Spleen (tissue), 7 donors: ENCODE measurements at regions not wholly inside any gene's neighbourhood (a gene's known extent, or its start where the extent isn't known, plus 50 kb on each side); places are given as distances from the start of the nearest gene placed in this dataset.

Experiments used
- CTCF ChIP-seq, 11 experiments: fragments of 200-600 bp in 7 of 11; fragments of 450-650 bp in 4 of 11; sonication (generic) in 4 of 11; IDR thresholded peaks in 8 of 11; conservative IDR thresholded peaks in 3 of 11; 1 replicate in 7 of 11; 2 replicates in 4 of 11; pipeline versions ENCODE4 v1.4.0 to v1.8.0; 2016 to 2021; ENCODE audit warnings: antibody characterized with exemption in 11 of 11, inconsistent platforms in 4 of 11, mild to moderate bottlenecking in 1 of 11
- POLR2AphosphoS5 ChIP-seq, 3 donors: sonication (generic); formaldehyde crosslinking; IDR thresholded peaks; one replicate each; pipeline ENCODE4 v1.5.1; 2017; ENCODE audit warnings: antibody characterized with exemption in 3 of 3
- donor health status: DM: no; HTN: no; CAD: no; lungs with moderate emphysema.
- donor health status: DM: no; HTN: no; CAD: no.
- donor health status: DM: no; HTN: no; CAD: no.

GRCh38 chr12:13691598-13691997, 289.8 kb downstream of the GRIN2B start:
- TF ChIP-seq CTCF (IDR thresholded peaks at IDR 0.05 in 8 of 11, conservative IDR thresholded peaks at IDR 0.05 in 3 of 11) (no peak), POLR2AphosphoS5 (IDR thresholded peaks at IDR 0.05) (no peak)
